Hematopoietic multipotent progenitor cell treated with erythropoietin and hydrocortisone succinate and interleukin-3 and kit ligand, for 4 days (in vitro differentiated cells): ENCODE measurements at regions not wholly inside any gene's neighbourhood (a gene's known extent, or its start where the extent isn't known, plus 50 kb on each side); places are given as distances from the start of the nearest gene placed in this dataset.

ENCODE experiments used
- DNase-seq: peaks from one replicate; pipeline ENCODE4 v3.0.0-alpha.2; 2015

DNA sequence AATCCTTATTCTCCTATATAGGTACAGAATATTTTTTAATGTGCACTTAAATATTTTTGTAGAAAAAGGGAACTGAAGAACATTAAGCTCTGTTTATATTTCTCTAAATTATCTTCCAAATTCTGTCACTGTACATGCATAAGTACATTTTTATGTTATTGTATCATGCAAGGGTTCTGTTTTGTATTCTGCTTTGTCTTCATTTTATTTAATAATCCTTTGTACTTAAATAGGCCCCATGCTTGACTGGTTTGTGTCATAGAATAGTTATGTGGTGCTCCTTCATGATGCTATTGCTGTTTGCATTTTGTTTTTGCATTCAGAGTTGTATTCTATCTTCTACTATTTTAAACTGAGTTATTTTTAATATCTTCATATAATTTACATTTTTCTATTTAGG, 111.9 kb upstream of the EDNRA start:
- no peak for DNase-seq

- DNase-seq = no peak
Measured at GRCh38 chr4:147370473-147370872, 110.4 kb upstream of the EDNRA start.

- DNase-seq = no peak
Measured at GRCh38 chr4:147370881-147371280, 110.0 kb upstream of the EDNRA start.

- DNase-seq = no peak
Measured at GRCh38 chr4:147371661-147372060, 109.2 kb upstream of the EDNRA start.

DNA sequence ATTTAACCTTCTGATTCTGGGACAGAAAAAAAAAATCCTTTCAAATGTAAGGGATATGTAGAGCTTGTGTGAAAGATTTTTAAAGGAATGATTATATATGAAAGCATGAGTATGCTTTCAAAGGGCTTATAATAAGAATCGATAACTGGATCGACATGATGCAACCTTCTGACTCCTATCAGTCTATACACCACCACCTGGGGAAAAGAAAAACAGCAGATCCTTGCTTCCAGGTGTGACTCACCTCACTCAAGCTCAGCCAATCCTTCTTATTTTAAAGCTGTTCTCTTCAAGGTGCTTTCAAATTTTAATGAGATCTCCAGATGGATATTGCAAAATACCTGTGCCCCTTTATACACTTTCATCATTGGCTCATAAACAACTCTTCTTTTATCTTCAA, 102.1 kb upstream of the EDNRA start:
- DNase-seq = no peak

GRCh38 chr4:147381749-147382148, 99.1 kb upstream of the EDNRA start:
- no peak for DNase-seq

DNA sequence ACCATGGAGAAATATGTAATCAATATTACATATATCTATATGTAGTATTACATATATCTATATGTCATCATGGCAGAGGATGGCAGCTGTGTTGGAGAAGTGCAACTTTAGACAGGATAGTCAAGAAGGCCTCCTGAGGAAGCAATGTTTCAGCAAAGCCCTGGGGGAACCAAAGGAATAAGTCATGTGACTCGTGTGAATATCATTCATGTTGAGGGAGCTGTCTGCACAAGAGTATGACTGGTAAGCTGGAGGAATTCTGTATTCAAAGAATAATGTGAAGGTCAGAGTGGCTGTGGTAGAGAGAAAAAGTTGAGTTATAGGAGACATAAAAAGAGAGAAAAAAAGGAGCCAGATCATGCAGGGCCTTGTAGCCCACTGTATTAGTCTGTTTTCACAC, 92.9 kb upstream of the EDNRA start:
- no peak for DNase-seq

GRCh38 chr4:147396105-147396504, 84.8 kb upstream of the EDNRA start:
- no peak for DNase-seq

GRCh38 chr4:147398556-147398955, 82.3 kb upstream of the EDNRA start:
- DNase-seq = no peak

- no peak for DNase-seq
Measured at GRCh38 chr4:147400721-147401120, 80.2 kb upstream of the EDNRA start.

DNA sequence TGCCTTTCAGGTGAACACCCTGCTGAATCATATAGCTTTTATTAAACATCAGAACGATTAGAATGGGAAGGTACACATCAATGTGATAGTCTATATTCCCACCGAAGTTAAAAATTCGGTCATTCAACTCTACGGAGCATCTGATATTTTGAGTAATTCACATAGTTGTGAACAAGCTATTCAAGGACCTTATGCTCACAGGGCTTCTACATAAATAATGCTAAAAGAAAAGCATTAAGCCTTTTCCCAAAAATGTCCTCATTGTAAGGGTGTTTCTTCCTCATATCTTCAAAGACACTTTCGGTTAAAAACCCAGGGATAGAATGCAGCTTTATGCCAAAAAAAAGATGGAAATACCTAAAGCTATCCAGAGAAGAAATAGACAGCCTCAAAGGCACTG, 79.7 kb upstream of the EDNRA start:
- DNase-seq = no peak

DNA sequence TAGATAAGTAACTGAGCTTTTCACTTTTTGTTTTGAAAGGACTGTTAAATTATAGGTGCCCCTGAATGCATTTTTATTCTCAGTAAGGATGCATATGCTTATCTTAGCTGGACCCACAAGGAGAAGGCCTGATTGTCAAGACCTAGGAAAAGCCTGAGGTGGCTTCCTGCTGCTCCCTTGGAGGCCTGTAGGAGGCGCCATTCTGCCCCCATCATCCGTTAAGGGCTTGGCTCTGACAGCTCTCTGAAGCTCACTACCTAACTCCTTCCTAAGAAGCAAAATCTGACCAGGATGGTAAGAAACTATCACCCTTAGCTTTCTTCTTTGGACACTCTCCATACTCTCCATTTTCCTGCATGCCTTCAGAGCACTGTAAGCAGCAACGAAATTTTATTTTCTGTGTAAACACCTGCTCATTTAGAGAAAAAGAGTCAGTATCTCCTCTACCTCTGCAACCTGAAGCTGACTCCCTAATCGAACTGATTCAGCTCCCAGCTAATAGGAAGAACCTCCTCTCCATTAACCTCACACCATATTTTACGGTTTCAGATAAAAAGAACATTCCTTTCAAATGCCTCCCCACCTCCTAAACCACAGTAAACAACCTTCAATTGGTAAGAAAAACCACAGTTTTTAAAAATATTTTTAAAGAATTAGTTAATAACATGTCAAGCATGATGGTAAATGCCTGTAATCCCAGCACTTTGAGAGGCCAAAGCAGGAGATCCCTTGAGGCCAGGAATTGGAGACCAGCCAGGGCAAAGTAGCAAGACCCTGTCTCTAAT, 73.4 kb upstream of the EDNRA start:
- DNase-seq = peak; percentile 1

DNA sequence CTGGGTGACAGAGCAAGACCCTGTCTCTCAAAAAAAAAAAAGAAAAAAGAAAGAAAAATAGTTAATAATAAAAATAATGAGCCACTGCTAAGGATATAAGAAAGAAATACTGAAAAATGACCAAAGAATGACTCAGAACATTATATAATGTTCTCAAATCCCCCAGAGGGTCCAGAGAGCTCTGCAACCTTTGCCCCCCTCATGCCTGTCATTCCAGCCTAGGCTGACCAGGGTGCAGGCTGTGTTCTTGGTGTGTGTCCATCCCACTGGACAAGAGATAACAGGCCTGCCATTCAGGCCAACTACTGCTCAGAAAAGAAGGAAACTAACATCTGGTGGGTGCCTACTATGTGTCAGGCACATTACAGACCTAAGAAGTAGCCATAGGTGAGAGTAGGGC, 72.7 kb upstream of the EDNRA start:
- no peak for DNase-seq

DNA sequence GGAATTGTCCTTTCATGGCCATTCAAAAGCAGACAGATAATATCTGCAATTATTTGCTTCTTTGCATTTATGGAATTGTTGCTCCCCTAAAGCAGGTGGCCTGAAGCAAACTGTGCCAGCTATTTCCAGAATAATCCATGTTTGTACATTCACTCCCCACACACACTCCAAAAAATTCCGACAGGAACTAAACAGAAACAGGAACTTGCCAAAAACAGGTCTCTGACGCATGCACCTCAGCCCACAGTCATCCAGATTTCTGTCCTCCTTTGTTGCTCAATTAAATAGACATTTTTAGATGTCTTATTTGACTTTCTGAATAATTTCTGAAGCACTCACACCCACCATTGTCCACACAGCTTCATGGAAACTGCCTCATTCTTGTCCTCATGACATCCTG, 71.5 kb upstream of the EDNRA start:
- DNase-seq = no peak

- no peak for DNase-seq
Measured at GRCh38 chr4:147418226-147418625, 62.7 kb upstream of the EDNRA start.

GRCh38 chr4:147421456-147421855, 59.4 kb upstream of the EDNRA start:
- no peak for DNase-seq

GRCh38 chr4:147423229-147423628, 57.7 kb upstream of the EDNRA start:
- DNase-seq = no peak

DNA sequence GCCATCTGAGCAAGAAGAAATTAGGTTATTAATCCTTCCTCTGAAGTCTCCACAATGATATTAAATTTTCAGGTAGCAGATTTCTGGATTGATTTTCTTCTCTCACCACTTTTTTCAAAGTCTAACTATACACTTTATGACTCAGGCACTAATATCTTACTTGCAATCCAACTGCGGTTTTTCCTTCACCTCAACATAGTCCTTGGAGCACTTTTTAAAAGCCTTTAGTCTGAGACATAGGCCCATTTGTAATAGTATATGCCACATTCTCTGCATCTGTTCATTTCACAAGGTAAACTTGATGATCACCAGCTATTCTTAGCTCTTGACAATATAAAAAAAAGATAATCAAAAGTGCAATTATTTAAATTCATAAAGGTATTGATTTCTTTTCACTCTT, 55.9 kb upstream of the EDNRA start:
- no peak for DNase-seq

DNA sequence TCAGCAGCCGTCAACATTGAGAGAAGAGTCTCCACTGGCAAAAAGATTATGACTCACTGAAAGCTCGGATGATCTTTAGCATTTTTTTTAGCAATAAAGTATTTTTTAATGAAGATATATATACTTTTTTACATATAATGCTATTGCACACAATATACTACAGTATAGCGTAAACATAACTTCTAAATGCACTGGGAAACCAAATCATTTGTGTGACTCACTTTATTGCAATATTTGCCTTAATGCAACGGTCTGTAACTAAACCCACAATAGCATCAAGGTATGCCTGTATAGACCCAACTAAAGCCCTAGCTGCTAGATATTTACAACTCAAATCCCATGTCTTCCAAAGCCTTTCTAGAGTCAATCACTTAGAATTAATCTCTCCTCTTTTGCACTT, 52.3 kb upstream of the EDNRA start:
- no peak for DNase-seq

DNA sequence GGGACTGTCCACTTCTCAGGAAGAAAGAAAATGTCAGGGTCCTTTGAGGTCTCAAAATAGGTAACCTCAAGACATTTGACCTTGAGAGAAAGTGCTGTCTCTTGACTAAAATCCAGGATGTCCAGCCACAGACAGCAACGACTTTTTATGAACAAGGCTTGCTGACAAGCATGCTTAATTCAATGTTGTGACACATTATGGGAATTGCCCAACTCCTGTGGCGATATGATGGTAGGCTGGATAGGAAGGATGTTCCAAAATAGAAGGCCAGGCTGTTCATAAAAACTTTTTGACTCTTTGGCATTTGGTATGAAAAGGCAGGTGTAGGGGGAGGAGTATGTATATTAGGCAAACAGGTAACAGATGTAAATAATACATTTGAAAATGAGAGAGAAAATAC, 50.8 kb upstream of the EDNRA start:
- no peak for DNase-seq
